Kidney (tissue), 13 donors: ENCODE measurements at regions not wholly inside any gene's neighbourhood (a gene's known extent, or its start where the extent isn't known, plus 50 kb on each side); places are given as distances from the start of the nearest gene placed in this dataset.

Source experiments
- DNase-seq, 5 donors: peaks; one replicate each; pipeline ENCODE4 v3.0.0-alpha.2; 2013 to 2020
- FAIRE-seq: peaks from 2 replicates; lab custom pipeline; 2012; peaks lifted over from hg19 to GRCh38; lab: Jason Lieb, UNC
- H3K27ac ChIP-seq, 2 donors: one replicate each; pipeline ENCODE4 v1.7.0; 2013; ENCODE audit warnings: low read depth in 2 of 2, low read length in 2 of 2, inconsistent platforms in 1 of 2
- H3K27me3 ChIP-seq: one replicate; pipeline ENCODE4 v1.7.1; 2013; ENCODE audit warnings: low read length, inconsistent platforms; ENCODE audit not compliant: control insufficient read depth, insufficient read depth
- H3K36me3 ChIP-seq, 3 donors: one replicate each; pipeline versions ENCODE4 v1.7.0 to v1.7.1; 2013; ENCODE audit warnings: low read length in 3 of 3, control low read depth in 1 of 3, inconsistent platforms in 1 of 3; ENCODE audit not compliant: insufficient read depth in 3 of 3, control insufficient read depth in 2 of 3
- H3K4me1 ChIP-seq, 3 donors: one replicate each; pipeline versions ENCODE4 v1.7.0 to v1.7.1; 2013; ENCODE audit warnings: low read length in 3 of 3, inconsistent platforms in 1 of 3, low read depth in 1 of 3; ENCODE audit not compliant: control insufficient read depth in 2 of 3, insufficient read depth in 2 of 3
- H3K4me3 ChIP-seq, 3 donors: one replicate each; pipeline versions ENCODE4 v1.7.0 to v1.8.1; 2013; ENCODE audit warnings: low read length in 3 of 3, control low read depth in 1 of 3, inconsistent platforms in 1 of 3
- H3K9ac ChIP-seq, 3 donors: one replicate each; pipeline versions ENCODE4 v1.7.0 to v1.7.1; 2013; ENCODE audit warnings: low read length in 3 of 3, control low read depth in 1 of 3, inconsistent platforms in 1 of 3
- H3K9me3 ChIP-seq, 3 donors: one replicate each; pipeline versions ENCODE4 v1.7.0 to v1.7.1; 2013; ENCODE audit warnings: low read length in 3 of 3, control low read depth in 1 of 3, inconsistent platforms in 1 of 3; ENCODE audit not compliant: control insufficient read depth in 2 of 3, insufficient read depth in 1 of 3
- CTCF ChIP-seq: IDR thresholded peaks from 3 replicates; pipeline ENCODE4 v1.5.1; 2012; ENCODE audit warnings: mild to moderate bottlenecking, moderate library complexity, borderline replicate concordance; ENCODE audit not compliant: insufficient read depth; ENCODE audit errors: extremely low read depth
- intact Hi-C: fragments of 100-400 bp; cut with DNase I; formaldehyde crosslinking; loops from one replicate; pipeline ENCODE4 v1.11.1; 2022
- donor health status: control.
- donor health status: control.
- donor health status: control.
- donor health status: control.
- donor health status: control.
- donor health status: DM: yes; HTN: yes; CAD: no.
- donor health status: Normal renal cell carcinoma (clear cell type).

GRCh38 chr3:176147251-176147650 lies 1050.0 kb downstream of the TBL1XR1 start:
- no peak for TF ChIP-seq CTCF
- no peak for FAIRE-seq
- intact Hi-C loops, result no loop called here
- DNase-seq, result no peak
- Histone ChIP-seq H3K9me3 (no peaks in the 10 kb centered on the region), H3K36me3 (no peaks in the 10 kb centered on the region), H3K27ac (no peak overlapping the region), H3K9ac (no peak overlapping the region), H3K27me3 (no peaks in the 10 kb centered on the region), H3K4me1 (no peaks in the 10 kb centered on the region), H3K4me3 (no peak overlapping the region)

- TF ChIP-seq CTCF, result no peak
- FAIRE-seq, result no peak
- no peaks in the 10 kb centered on the region for H3K9me3 ChIP-seq
- DNase-seq, result no peak
- H3K27me3 ChIP-seq, result no peaks in the 10 kb centered on the region
- no peak overlapping the region for H3K9ac ChIP-seq
- H3K27ac ChIP-seq, result no peak overlapping the region
- no peaks in the 10 kb centered on the region for H3K4me1 ChIP-seq
- intact Hi-C loops, result no loop called here
- H3K36me3 ChIP-seq, result no peaks in the 10 kb centered on the region
- no peak overlapping the region for H3K4me3 ChIP-seq
Measured at GRCh38 chr3:176141837-176142236, 1055.4 kb downstream of the TBL1XR1 start.

- Histone ChIP-seq H3K4me3 (no peak overlapping the region), H3K27ac (no peak overlapping the region), H3K27me3 (no peaks in the 10 kb centered on the region), H3K36me3 (no peaks in the 10 kb centered on the region), H3K9me3 (peaks cover 0 to 1% (median 0%) of the 10 kb centered on the region in 3 donors), H3K9ac (no peak overlapping the region), H3K4me1 (no peaks in the 10 kb centered on the region)
- intact Hi-C loops, result no loop called here
- DNase-seq, result no peak
- no peak for FAIRE-seq
- no peak for TF ChIP-seq CTCF
Measured at GRCh38 chr3:176120507-176120906, 1076.8 kb downstream of the TBL1XR1 start.

GRCh38 chr3:176119826-176120225 lies 1077.5 kb downstream of the TBL1XR1 start:
- H3K27ac ChIP-seq, result no peak overlapping the region
- H3K36me3 ChIP-seq, result no peaks in the 10 kb centered on the region
- no peaks in the 10 kb centered on the region for H3K27me3 ChIP-seq
- intact Hi-C loops, result no loop called here
- no peak overlapping the region for H3K4me3 ChIP-seq
- FAIRE-seq (no peak), DNase-seq (no peak)
- no peak overlapping the region for H3K9ac ChIP-seq
- no peaks in the 10 kb centered on the region for H3K9me3 ChIP-seq
- no peak for TF ChIP-seq CTCF
- no peaks in the 10 kb centered on the region for H3K4me1 ChIP-seq
